Rectal smooth muscle tissue (tissue), 1 donor: ENCODE measurements at regions not wholly inside any gene's neighbourhood (a gene's known extent, or its start where the extent isn't known, plus 50 kb on each side); places are given as distances from the start of the nearest gene placed in this dataset.

ENCODE experiments used
- H3K27ac ChIP-seq: one replicate; pipeline ENCODE4 v1.7.0; 2013; ENCODE audit warnings: low read depth, low read length, inconsistent platforms
- H3K27me3 ChIP-seq: one replicate; pipeline ENCODE4 v1.7.0; 2013; ENCODE audit warnings: low read length; ENCODE audit not compliant: control insufficient read depth, insufficient read depth
- H3K36me3 ChIP-seq: one replicate; pipeline ENCODE4 v1.7.0; 2013; ENCODE audit warnings: low read length; ENCODE audit not compliant: control insufficient read depth, insufficient read depth
- H3K4me1 ChIP-seq: one replicate; pipeline ENCODE4 v1.7.0; 2013; ENCODE audit warnings: low read length; ENCODE audit not compliant: control insufficient read depth, insufficient read depth
- H3K4me3 ChIP-seq: one replicate; pipeline ENCODE4 v1.7.0; 2013; ENCODE audit warnings: low read length
- H3K9ac ChIP-seq: one replicate; pipeline ENCODE4 v1.7.0; 2013; ENCODE audit warnings: low read length

DNA sequence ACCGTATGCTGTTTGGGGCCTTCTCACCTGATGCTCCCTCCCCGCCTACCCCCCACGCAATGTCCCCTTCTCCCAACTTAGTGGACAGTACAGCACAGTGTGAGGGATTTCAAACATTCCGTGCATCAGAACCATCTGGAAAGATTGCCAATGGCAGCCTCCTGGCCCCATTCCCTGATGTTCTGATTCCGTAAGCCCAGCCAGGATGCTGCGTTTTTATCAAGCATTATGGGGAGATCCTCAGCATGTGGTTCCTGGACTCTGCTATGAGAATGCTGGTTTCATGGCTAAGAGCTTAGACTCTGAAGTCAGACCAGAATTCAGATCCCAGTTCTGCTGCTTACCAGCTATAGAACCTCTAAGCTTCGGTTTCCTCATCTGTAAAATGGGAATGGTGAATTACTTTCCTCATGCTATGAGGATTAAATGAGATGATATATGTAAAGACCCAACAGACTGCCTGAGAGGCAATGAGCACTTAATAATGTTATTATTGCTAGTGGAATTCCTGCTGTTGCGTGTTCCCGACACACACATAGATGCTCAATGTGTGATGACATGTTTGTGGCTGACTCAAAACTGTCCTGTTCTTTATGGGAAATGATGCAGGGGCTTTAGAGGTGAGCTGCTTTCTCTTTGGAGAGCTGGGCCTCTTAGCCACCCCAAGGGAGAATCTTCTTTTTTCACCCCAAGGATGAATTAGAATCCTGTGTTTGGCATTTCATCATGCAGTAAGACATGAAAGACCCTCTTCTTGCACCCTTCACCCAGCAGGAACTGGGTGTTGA, 60.8 kb upstream of the SMNDC1 start:
- Histone ChIP-seq H3K36me3 (no peaks in the 10 kb centered on the region), H3K27ac (no peak overlapping the region), H3K4me3 (no peak overlapping the region), H3K4me1 (no peaks in the 10 kb centered on the region), H3K27me3 (no peaks in the 10 kb centered on the region), H3K9ac (no peak overlapping the region)

DNA sequence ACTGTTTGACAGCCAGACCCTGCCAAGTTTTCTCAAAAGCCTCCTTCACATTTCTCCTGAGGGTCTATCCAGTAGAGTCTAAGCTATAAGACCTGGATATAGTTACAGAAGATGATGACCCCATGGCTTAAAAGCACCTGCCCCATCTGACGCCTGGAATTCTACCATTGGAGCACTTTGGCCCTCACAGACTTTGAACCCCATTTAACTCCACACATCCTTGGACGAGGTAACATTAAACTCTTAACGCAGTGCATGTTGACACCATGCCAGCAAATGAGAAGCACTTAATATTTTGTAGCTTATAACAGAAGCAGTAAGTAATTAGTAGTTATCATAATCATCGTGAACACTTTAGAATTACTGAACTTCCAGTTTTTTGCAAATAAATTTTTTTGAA, 61.9 kb upstream of the SMNDC1 start:
- no peak overlapping the region for H3K27ac ChIP-seq
- H3K4me1 ChIP-seq: no peaks in the 10 kb centered on the region
- H3K27me3 ChIP-seq: no peaks in the 10 kb centered on the region
- no peak overlapping the region for H3K9ac ChIP-seq
- no peak overlapping the region for H3K4me3 ChIP-seq
- no peaks in the 10 kb centered on the region for H3K36me3 ChIP-seq

DNA sequence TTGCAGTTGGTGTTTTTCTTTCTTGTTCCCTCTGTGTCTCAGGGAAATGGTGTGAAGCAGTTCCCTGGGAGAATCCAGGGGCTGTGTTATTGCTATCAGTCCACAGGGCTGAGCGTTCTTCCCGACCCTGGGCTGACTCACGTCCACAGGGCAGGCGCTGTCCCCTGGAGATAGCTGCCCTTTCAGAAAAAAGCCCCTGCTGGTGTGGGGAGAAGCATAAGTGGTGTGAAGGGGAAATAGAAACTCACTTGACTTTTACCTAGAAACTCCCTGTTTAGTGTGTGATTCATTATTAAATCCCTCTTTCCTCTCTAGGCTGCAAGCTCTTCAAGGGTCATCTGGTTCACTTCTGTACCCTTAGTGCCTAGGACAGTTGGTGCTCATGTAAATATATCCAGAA, 63.3 kb upstream of the SMNDC1 start:
- no peaks in the 10 kb centered on the region for H3K27me3 ChIP-seq
- no peak overlapping the region for H3K4me3 ChIP-seq
- no peak overlapping the region for H3K9ac ChIP-seq
- H3K27ac ChIP-seq: no peak overlapping the region
- no peaks in the 10 kb centered on the region for H3K4me1 ChIP-seq
- no peaks in the 10 kb centered on the region for H3K36me3 ChIP-seq

DNA sequence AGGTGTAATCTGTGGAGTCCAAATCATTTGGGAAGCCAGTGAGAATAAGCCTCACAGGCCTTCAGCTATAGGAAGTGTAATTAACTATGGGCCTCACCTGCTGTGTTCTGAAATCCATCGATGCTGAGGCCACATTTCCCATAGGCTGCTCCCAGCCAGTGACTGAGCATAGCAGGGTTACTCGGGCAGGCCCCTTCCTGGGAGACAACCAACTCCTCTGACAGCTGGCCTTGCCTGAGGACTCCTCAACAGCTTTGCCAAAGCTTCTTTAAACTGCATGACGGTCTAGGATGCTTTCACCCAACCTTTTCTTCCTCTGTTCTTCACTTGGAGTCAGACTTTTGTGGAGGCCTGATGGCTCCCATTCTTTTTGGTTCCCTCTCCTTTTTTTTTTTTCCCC, 63.8 kb upstream of the SMNDC1 start:
- H3K36me3 ChIP-seq: no peaks in the 10 kb centered on the region
- H3K4me1 ChIP-seq: no peaks in the 10 kb centered on the region
- no peak overlapping the region for H3K27ac ChIP-seq
- H3K27me3 ChIP-seq: no peaks in the 10 kb centered on the region
- no peak overlapping the region for H3K9ac ChIP-seq
- no peak overlapping the region for H3K4me3 ChIP-seq

DNA sequence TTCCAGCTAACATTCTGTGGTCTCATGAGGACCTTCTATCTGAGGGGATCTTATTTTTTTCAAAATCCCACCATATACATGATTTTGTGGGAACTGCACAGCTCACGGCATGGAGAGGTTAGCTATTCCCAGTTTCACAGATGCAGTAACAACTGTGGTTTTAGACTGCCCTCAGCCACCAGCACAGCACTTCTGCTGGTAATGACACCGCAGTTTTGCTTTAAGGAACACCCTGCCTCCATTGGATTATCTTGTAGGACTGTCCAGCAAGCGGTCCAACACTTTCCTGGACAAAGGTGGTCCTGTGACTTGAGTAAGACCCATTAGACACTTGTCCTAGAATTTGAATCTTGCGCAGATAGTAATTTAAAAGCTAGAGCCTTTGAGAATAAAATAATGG, 65.3 kb upstream of the SMNDC1 start:
- no peaks in the 10 kb centered on the region for H3K36me3 ChIP-seq
- H3K27me3 ChIP-seq: no peaks in the 10 kb centered on the region
- no peak overlapping the region for H3K9ac ChIP-seq
- no peaks in the 10 kb centered on the region for H3K4me1 ChIP-seq
- H3K27ac ChIP-seq: no peak overlapping the region
- H3K4me3 ChIP-seq: no peak overlapping the region

DNA sequence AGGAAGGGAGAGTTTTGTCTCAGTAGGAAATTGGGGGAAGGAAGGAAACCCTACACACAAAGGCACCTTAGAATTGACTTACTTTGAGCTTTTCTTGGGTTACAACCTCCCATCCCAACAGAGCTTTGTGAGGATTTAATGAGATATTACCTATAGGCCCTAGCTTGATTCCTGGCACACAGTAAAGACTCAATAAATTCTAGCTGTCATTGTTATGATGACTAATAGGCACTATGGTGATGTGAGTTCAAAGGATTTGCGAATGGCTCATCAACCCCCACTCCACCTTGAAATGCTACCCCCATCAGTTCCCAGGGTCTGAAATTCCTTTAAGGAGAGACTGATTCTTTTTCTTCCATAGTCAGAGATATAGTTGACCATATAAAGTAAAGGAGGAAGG, 67.9 kb upstream of the SMNDC1 start:
- no peak overlapping the region for H3K27ac ChIP-seq
- no peak overlapping the region for H3K4me3 ChIP-seq
- H3K9ac ChIP-seq: no peak overlapping the region
- H3K27me3 ChIP-seq: no peaks in the 10 kb centered on the region
- no peaks in the 10 kb centered on the region for H3K4me1 ChIP-seq
- no peaks in the 10 kb centered on the region for H3K36me3 ChIP-seq

DNA sequence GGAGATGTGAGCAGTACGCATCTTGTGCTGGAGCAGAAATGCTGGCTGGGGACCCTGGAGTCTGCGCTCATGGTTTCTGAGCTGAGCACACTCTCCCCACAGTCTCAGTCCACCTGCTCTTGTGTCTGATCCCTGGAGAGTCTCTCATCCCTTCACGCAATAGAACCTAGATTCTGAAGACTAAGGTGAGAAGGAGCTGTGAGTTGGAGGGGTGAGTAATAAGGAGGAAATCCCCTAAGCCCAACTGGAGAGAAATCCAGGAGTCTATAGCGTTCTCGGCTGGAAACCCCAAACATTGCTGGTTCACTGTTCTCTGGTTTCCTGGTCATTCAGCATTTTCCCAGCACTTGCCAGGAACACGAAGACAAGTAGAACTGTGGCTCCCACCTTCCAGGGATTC, 68.3 kb upstream of the SMNDC1 start:
- Histone ChIP-seq H3K36me3 (no peaks in the 10 kb centered on the region), H3K27ac (no peak overlapping the region), H3K9ac (no peak overlapping the region), H3K4me3 (no peak overlapping the region), H3K27me3 (no peaks in the 10 kb centered on the region), H3K4me1 (no peaks in the 10 kb centered on the region)

DNA sequence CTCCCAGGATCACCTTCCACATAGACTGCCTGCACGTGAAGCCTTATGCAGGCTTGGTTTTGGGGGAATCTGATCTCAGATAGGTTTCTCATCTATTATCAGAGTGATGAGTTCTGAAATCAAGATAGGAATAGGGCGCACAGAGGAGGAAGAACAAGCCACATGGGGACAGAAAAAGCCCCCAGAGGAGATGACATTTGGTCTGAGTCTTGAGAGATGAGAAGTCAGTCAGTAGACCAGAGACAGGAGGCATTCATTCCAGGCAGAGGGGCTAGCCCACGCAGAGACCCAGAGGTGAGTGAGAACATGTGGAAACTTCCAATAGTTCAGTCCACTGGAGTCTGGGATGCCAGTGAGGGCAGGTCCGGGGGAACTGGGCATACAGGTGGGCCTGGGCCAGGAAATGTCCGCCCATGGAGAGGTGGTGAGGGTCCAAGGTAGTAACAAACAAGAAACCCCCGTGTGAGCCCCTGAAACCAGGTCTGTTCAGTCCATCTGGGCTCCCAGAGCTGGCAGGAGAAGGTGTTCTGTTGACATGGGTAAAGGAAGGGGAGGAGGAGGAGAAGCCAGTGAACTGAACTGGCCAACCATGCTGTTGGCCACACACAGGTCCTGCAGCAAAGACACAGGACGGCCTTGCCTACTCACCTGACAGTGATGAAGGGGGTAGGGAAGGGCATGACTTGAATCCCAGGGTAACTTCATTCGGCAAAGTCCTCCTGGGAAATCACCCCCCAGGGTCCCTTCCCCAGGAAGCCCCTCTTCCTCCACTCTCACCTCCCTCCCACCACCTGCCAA, 69.3 kb upstream of the SMNDC1 start:
- no peaks in the 10 kb centered on the region for H3K4me1 ChIP-seq
- no peak overlapping the region for H3K27ac ChIP-seq
- no peak overlapping the region for H3K9ac ChIP-seq
- no peaks in the 10 kb centered on the region for H3K27me3 ChIP-seq
- no peaks in the 10 kb centered on the region for H3K36me3 ChIP-seq
- H3K4me3 ChIP-seq: no peak overlapping the region

DNA sequence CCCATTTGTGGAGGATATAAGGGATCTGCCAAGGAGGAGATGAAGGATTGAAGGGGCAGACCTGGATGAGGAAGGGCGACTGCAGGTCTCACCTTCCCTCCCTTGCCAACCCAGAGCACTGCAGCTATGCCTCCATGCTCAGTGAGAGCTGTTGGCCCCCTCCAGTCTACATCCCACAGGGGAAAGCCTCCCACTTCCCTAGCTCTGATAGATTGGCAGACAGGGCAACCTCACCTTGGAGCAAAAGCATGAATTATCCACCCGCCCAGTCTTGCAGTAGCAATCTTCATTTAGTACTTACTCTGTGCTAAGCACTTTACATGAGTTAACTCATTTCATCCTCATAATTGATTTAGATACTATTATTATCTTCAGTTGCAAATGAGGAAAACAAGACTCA, 70.4 kb upstream of the SMNDC1 start:
- no peak overlapping the region for H3K4me3 ChIP-seq
- H3K4me1 ChIP-seq: no peaks in the 10 kb centered on the region
- H3K27ac ChIP-seq: no peak overlapping the region
- no peak overlapping the region for H3K9ac ChIP-seq
- no peaks in the 10 kb centered on the region for H3K36me3 ChIP-seq
- no peaks in the 10 kb centered on the region for H3K27me3 ChIP-seq

DNA sequence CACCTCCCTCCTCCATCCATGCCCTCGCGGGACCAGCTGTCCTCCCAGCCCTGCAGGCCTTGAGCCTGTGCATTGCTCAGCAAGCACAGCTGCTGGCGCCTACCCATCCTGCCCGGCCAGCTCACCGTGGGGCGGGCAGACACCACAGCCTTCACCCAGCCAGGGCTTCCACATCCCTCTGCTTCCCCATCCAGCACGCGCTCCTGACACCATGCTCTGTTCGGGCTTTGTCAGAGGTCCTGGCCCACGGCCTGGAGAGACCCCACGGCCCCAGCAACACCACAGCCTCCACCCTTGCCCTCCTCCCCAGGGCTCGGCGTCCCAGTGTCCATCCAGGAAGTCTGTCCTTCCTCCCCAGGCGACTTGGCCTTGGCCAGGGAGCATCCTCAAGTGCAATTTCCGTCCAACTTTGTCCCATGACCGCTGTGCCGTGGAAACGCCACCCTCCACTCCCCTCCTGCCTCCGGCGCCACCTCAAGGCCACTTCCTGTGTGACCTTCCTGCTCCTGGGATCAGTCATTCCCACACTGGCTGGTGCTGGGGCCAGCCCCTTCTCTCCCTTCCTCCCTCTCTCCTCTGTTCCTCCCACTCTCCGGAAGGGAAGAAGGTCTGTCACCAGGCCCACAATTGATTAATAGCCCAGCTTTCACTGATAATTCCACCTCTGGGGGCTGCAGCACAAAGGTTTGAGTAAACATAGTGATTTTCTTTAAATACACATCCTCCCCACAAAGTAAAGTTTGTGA, 71.5 kb upstream of the SMNDC1 start:
- Histone ChIP-seq H3K9ac (no peak overlapping the region), H3K27me3 (no peaks in the 10 kb centered on the region), H3K27ac (no peak overlapping the region), H3K36me3 (no peaks in the 10 kb centered on the region), H3K4me3 (no peak overlapping the region), H3K4me1 (no peaks in the 10 kb centered on the region)

DNA sequence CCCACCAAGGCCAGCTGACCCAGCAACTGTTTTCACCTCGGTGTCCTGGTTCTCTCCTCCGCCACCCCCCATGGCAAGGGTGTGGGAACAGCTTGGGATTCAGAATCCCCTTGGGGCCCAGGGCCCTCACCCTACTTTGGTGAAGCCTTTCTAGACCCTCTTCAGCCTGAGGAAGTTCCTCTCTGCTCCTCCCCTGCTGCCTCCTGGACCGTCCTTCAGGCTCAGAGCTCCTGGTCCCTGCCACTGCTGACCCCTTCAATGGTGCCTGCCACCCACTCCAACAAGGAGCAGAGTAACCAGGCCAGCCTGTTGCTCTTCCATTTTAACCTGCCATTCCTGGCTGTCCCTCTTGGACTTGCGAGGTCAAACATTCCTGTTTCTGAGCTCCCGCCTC, 72.0 kb upstream of the SMNDC1 start:
- H3K27ac ChIP-seq: no peak overlapping the region
- H3K36me3 ChIP-seq: no peaks in the 10 kb centered on the region
- no peak overlapping the region for H3K4me3 ChIP-seq
- H3K27me3 ChIP-seq: no peaks in the 10 kb centered on the region
- no peaks in the 10 kb centered on the region for H3K4me1 ChIP-seq
- H3K9ac ChIP-seq: no peak overlapping the region

DNA sequence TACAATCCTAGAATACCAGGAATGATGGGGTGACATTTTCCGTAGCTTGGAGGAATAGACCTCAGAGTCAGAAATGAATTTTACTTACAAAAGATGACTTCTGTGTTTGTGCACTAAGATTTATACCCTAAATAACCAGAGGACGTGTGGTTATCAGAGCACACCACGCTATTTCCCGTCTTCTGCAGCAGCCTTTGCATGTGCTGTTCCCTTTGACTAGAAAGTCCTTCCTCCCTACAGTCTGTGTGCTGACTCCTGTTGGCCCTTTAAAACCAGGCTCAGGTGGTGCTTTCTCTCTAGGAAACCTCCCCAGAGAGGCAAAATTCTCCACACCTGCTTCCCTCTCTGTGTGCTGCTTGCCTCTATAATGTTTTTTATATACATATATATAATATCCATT, 73.3 kb upstream of the SMNDC1 start:
- Histone ChIP-seq H3K36me3 (no peaks in the 10 kb centered on the region), H3K9ac (no peak overlapping the region), H3K27ac (no peak overlapping the region), H3K27me3 (no peaks in the 10 kb centered on the region), H3K4me1 (no peaks in the 10 kb centered on the region), H3K4me3 (no peak overlapping the region)
